DOHH2 (cell line): ENCODE measurements at regions not wholly inside any gene's neighbourhood (a gene's known extent, or its start where the extent isn't known, plus 50 kb on each side); places are given as distances from the start of the nearest gene placed in this dataset.

Experiments
- H3F3A ChIP-seq: fragments of 200-600 bp; sonication (generic), shearing (Covaris generic); 2 replicates; pipeline ENCODE4 v1.6.0; 2016; ENCODE audit warnings: antibody characterized with exemption, mild to moderate bottlenecking; ENCODE audit not compliant: control insufficient read depth, insufficient read depth
- H3K27ac ChIP-seq: fragments of 200-600 bp; sonication (generic); 2 replicates; pipeline ENCODE4 v1.5.1; 2014; ENCODE audit warnings: low read depth, mild to moderate bottlenecking, low read length, moderate library complexity
- H3K27me3 ChIP-seq: fragments of 200-600 bp; sonication (generic); 2 replicates; pipeline ENCODE4 v1.6.1; 2014; ENCODE audit warnings: mild to moderate bottlenecking, low read length, mixed read lengths; ENCODE audit not compliant: control insufficient read depth
- H3K36me3 ChIP-seq: fragments of 200-600 bp; sonication (generic); 2 replicates; pipeline ENCODE4 v1.6.1; 2014; ENCODE audit warnings: mild to moderate bottlenecking, low read length, moderate library complexity, mixed read lengths; ENCODE audit not compliant: control insufficient read depth
- H3K4me1 ChIP-seq: fragments of 200-600 bp; sonication (generic); 2 replicates; pipeline ENCODE4 v1.6.1; 2014; ENCODE audit warnings: mild to moderate bottlenecking, low read length, mixed read lengths; ENCODE audit not compliant: control insufficient read depth
- H3K4me2 ChIP-seq: fragments of 200-600 bp; sonication (generic); 2 replicates; pipeline ENCODE4 v1.6.0; 2014; ENCODE audit warnings: mild to moderate bottlenecking, low read length, moderate library complexity
- H3K4me3 ChIP-seq: fragments of 200-600 bp; sonication (generic); 2 replicates; pipeline ENCODE4 v1.5.1; 2014; ENCODE audit warnings: mild to moderate bottlenecking, low read length, mixed read lengths
- H3K79me2 ChIP-seq: fragments of 200-600 bp; sonication (generic); 2 replicates; pipeline ENCODE4 v1.6.1; 2014; ENCODE audit warnings: mild to moderate bottlenecking, low read length, mixed read lengths; ENCODE audit not compliant: control insufficient read depth
- H3K9me2 ChIP-seq: fragments of 200-600 bp; sonication (generic); replicated peaks from 2 replicates; pipeline ENCODE4 v1.6.1; 2014; ENCODE audit warnings: mild to moderate bottlenecking, low read length, mixed read lengths; ENCODE audit not compliant: control insufficient read depth
- H3K9me3 ChIP-seq: fragments of 200-600 bp; sonication (generic); 2 replicates; pipeline ENCODE4 v1.6.1; 2014; ENCODE audit warnings: antibody characterized with exemption, low read length, mixed read lengths; ENCODE audit not compliant: control insufficient read depth, insufficient read depth
- H4K20me1 ChIP-seq: fragments of 200-600 bp; sonication (generic); 2 replicates; pipeline ENCODE4 v1.6.0; 2014; ENCODE audit warnings: low read depth, mild to moderate bottlenecking, antibody characterized with exemption, low read length, moderate library complexity; ENCODE audit not compliant: control insufficient read depth, insufficient read depth
- CTCF ChIP-seq: fragments of 200-600 bp; sonication (generic); IDR thresholded peaks from one replicate; pipeline ENCODE4 v1.5.1; 2014; ENCODE audit warnings: antibody characterized with exemption, mild to moderate bottlenecking, low read depth, low read length; ENCODE audit not compliant: poor library complexity, severe bottlenecking
- EZH2phosphoT487 ChIP-seq: fragments of 200-600 bp; sonication (generic); IDR thresholded peaks from 2 replicates; pipeline ENCODE4 v1.6.1; 2017; ENCODE audit warnings: borderline replicate concordance, mild to moderate bottlenecking, antibody characterized with exemption, low read length, moderate library complexity, mixed read lengths

DNA sequence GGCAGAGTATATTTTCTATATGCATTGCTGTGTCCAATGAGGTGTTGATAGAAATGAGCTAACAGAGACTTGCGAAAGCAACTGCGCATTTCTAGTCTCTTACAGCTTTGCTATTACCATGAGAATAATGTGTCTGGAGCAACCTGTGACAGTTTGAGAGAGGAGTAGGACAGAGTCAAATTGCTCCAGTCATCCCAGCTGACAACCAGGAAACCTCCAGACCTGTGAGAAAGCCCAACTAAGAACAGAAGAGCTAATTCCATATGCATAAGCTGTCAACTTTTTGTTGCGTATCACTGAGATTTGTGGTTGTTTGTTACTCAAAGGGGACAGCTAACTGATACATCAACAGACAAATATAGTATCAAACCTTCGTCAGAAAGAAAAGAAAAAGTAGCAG is 354.1 kb upstream of the LRRC7 start:
- Histone ChIP-seq H3K4me3 (no peak overlapping the region), H3K27ac (no peak overlapping the region), H3K4me2 (no peak overlapping the region), H3K36me3 (no peaks in the 10 kb centered on the region), H3K9me3 (no peaks in the 10 kb centered on the region), H3K4me1 (no peaks in the 10 kb centered on the region), H3K27me3 (no peaks in the 10 kb centered on the region), H3F3A (no peaks in the 10 kb centered on the region), H4K20me1 (no peaks in the 10 kb centered on the region), H3K79me2 (no peaks in the 10 kb centered on the region), H3K9me2 (no peaks in the 10 kb centered on the region)
- TF ChIP-seq EZH2phosphoT487 (no peak), CTCF (no peak)

- Histone ChIP-seq H3K27ac (no peak overlapping the region), H3K4me2 (no peak overlapping the region), H3F3A (no peaks in the 10 kb centered on the region), H3K9me2 (no peaks in the 10 kb centered on the region), H3K4me3 (no peak overlapping the region), H3K4me1 (no peaks in the 10 kb centered on the region), H3K27me3 (no peaks in the 10 kb centered on the region), H4K20me1 (no peaks in the 10 kb centered on the region), H3K36me3 (no peaks in the 10 kb centered on the region), H3K79me2 (no peaks in the 10 kb centered on the region), H3K9me3 (no peaks in the 10 kb centered on the region)
- TF ChIP-seq EZH2phosphoT487 (no peak), CTCF (no peak)
Observed at GRCh38 chr1:69215883-69216282, 351.8 kb upstream of the LRRC7 start.

- Histone ChIP-seq H3F3A (no peaks in the 10 kb centered on the region), H3K4me1 (no peaks in the 10 kb centered on the region), H3K36me3 (no peaks in the 10 kb centered on the region), H3K27me3 (no peaks in the 10 kb centered on the region), H4K20me1 (no peaks in the 10 kb centered on the region), H3K79me2 (no peaks in the 10 kb centered on the region), H3K9me3 (no peaks in the 10 kb centered on the region), H3K4me3 (no peak overlapping the region), H3K27ac (no peak overlapping the region), H3K9me2 (no peaks in the 10 kb centered on the region), H3K4me2 (no peak overlapping the region)
- TF ChIP-seq EZH2phosphoT487 (no peak), CTCF (no peak)
Observed at GRCh38 chr1:69220672-69221071, 347.1 kb upstream of the LRRC7 start.

- TF ChIP-seq EZH2phosphoT487, result no peak
- no peak for TF ChIP-seq CTCF
- H3K27me3 ChIP-seq, result no peaks in the 10 kb centered on the region
- H3K27ac ChIP-seq, result no peak overlapping the region
- H3K79me2 ChIP-seq, result no peaks in the 10 kb centered on the region
- no peaks in the 10 kb centered on the region for H4K20me1 ChIP-seq
- H3K9me3 ChIP-seq, result no peaks in the 10 kb centered on the region
- no peaks in the 10 kb centered on the region for H3K9me2 ChIP-seq
- no peak overlapping the region for H3K4me2 ChIP-seq
- no peak overlapping the region for H3K4me3 ChIP-seq
- no peaks in the 10 kb centered on the region for H3K36me3 ChIP-seq
- H3F3A ChIP-seq, result no peaks in the 10 kb centered on the region
- H3K4me1 ChIP-seq, result no peaks in the 10 kb centered on the region
Observed at GRCh38 chr1:69221524-69221923, 346.2 kb upstream of the LRRC7 start.
